H9 (cell line): ENCODE measurements at regions not wholly inside any gene's neighbourhood (a gene's known extent, or its start where the extent isn't known, plus 50 kb on each side); places are given as distances from the start of the nearest gene placed in this dataset.

Experiments used
- DNase-seq: peaks from one replicate; pipeline ENCODE4 v3.0.0-alpha.2; 2017
- H2AFZ ChIP-seq: one replicate; pipeline ENCODE4 v1.6.1; 2013; ENCODE audit warnings: mild to moderate bottlenecking, low read length, control low read depth, moderate library complexity
- H2AK5ac ChIP-seq: 2 replicates; pipeline ENCODE4 v1.6.1; 2013; ENCODE audit warnings: low read length, control low read depth, mixed read lengths; ENCODE audit not compliant: insufficient read length
- H2BK120ac ChIP-seq: one replicate; pipeline ENCODE4 v1.6.1; 2013; ENCODE audit warnings: low read depth, mild to moderate bottlenecking, low read length, control low read depth, inconsistent platforms; ENCODE audit not compliant: poor library complexity, severe bottlenecking
- H2BK12ac ChIP-seq: 2 replicates; pipeline ENCODE4 v1.6.1; 2013; ENCODE audit warnings: low read length, control low read depth, mixed read lengths, low read depth; ENCODE audit not compliant: insufficient read length
- H2BK15ac ChIP-seq: 2 replicates; pipeline ENCODE4 v1.6.1; 2013; ENCODE audit warnings: low read depth, low read length, control low read depth
- H2BK20ac ChIP-seq: one replicate; pipeline ENCODE4 v1.6.1; 2013; ENCODE audit warnings: low read depth, mild to moderate bottlenecking, low read length, control low read depth, inconsistent platforms; ENCODE audit not compliant: poor library complexity, severe bottlenecking
- H2BK5ac ChIP-seq: 2 replicates; pipeline ENCODE4 v1.6.1; 2013; ENCODE audit warnings: low read length, control low read depth, mixed read lengths; ENCODE audit not compliant: insufficient read length
- H3K14ac ChIP-seq: 2 replicates; pipeline ENCODE4 v1.6.1; 2013; ENCODE audit warnings: low read length, control low read depth; ENCODE audit not compliant: insufficient read depth
- H3K18ac ChIP-seq: 2 replicates; pipeline ENCODE4 v1.6.1; 2013; ENCODE audit warnings: low read depth, mild to moderate bottlenecking, mixed read lengths, low read length, control low read depth; ENCODE audit not compliant: insufficient read length
- H3K23ac ChIP-seq: 2 replicates; pipeline ENCODE4 v1.6.1; 2013; ENCODE audit warnings: low read length, control low read depth, mixed read lengths, low read depth; ENCODE audit not compliant: insufficient read length
- H3K23me2 ChIP-seq: 2 replicates; pipeline ENCODE4 v1.6.1; 2013; ENCODE audit warnings: low read depth, mild to moderate bottlenecking, mixed read lengths, low read length, control low read depth; ENCODE audit not compliant: insufficient read length, poor library complexity, severe bottlenecking
- H3K27ac ChIP-seq: 2 replicates; pipeline ENCODE4 v1.5.1; 2013; ENCODE audit warnings: low read length, control low read depth, mixed read lengths, low read depth; ENCODE audit not compliant: insufficient read length
- H3K27me3 ChIP-seq: 2 replicates; pipeline ENCODE4 v1.6.1; 2013; ENCODE audit warnings: low read length, control low read depth, inconsistent platforms; ENCODE audit not compliant: insufficient read depth
- H3K4ac ChIP-seq: 2 replicates; pipeline ENCODE4 v1.6.1; 2013; ENCODE audit warnings: low read depth, mild to moderate bottlenecking, control low read depth, inconsistent platforms, low read length, moderate library complexity
- H3K4me1 ChIP-seq: 2 replicates; pipeline ENCODE4 v1.6.1; 2013; ENCODE audit warnings: low read length, control low read depth, inconsistent platforms; ENCODE audit not compliant: insufficient read depth
- H3K4me2 ChIP-seq: 2 replicates; pipeline ENCODE4 v1.6.1; 2013; ENCODE audit warnings: low read length, control low read depth, mixed read lengths; ENCODE audit not compliant: insufficient read length, insufficient read depth
- H3K56ac ChIP-seq: 2 replicates; pipeline ENCODE4 v1.6.1; 2013; ENCODE audit warnings: low read depth, mild to moderate bottlenecking, mixed read lengths, low read length, control low read depth; ENCODE audit not compliant: insufficient read length
- H3K79me1 ChIP-seq: 2 replicates; pipeline ENCODE4 v1.6.1; 2013; ENCODE audit warnings: low read depth, mild to moderate bottlenecking, moderate library complexity, low read length, control low read depth, inconsistent platforms; ENCODE audit not compliant: insufficient read depth, poor library complexity, severe bottlenecking
- H3K79me2 ChIP-seq: 2 replicates; pipeline ENCODE4 v1.6.1; 2013; ENCODE audit warnings: low read length, control low read depth, inconsistent platforms; ENCODE audit not compliant: insufficient read depth
- H3K9ac ChIP-seq: 2 replicates; pipeline ENCODE4 v1.6.1; 2013; ENCODE audit warnings: low read length, control low read depth, mixed read lengths; ENCODE audit not compliant: insufficient read length; ENCODE audit errors: extremely low read depth
- H3K9me3 ChIP-seq: one replicate; pipeline ENCODE4 v1.6.1; 2013; ENCODE audit warnings: low read depth, low read length, inconsistent platforms; ENCODE audit not compliant: control insufficient read depth
- H3T11ph ChIP-seq: one replicate; pipeline ENCODE4 v1.6.1; 2013; ENCODE audit warnings: mild to moderate bottlenecking, low read length, control low read depth, inconsistent platforms
- H4K20me1 ChIP-seq: one replicate; pipeline ENCODE4 v1.6.1; 2013; ENCODE audit not compliant: control insufficient read depth, insufficient read length, insufficient read depth
- H4K5ac ChIP-seq: 2 replicates; pipeline ENCODE4 v1.6.1; 2013; ENCODE audit warnings: low read depth, mild to moderate bottlenecking, mixed read lengths, low read length, control low read depth; ENCODE audit not compliant: insufficient read length
- H4K8ac ChIP-seq: replicated peaks from 2 replicates; pipeline ENCODE4 v1.6.1; 2013; ENCODE audit warnings: low read length, control low read depth, mixed read lengths, low read depth; ENCODE audit not compliant: insufficient read length
- H4K91ac ChIP-seq: 2 replicates; pipeline ENCODE4 v1.6.1; 2013; ENCODE audit warnings: low read depth, mild to moderate bottlenecking, moderate library complexity, mixed read lengths, low read length, control low read depth; ENCODE audit not compliant: insufficient read length
- H3K27ac Mint-ChIP-seq, 3 experiments: 2 replicates in 2 of 3; 3 replicates in 1 of 3; pipeline ENCODE4 v1.8.0; 2020 to 2021; ENCODE audit warnings: mixed read lengths in 3 of 3, mild to moderate bottlenecking in 1 of 3, moderate library complexity in 1 of 3
- H3K27me3 Mint-ChIP-seq: 2 replicates; pipeline ENCODE4 v1.8.0; 2021; ENCODE audit warnings: low read depth, mild to moderate bottlenecking, moderate library complexity, mixed read lengths
- H3K36me3 Mint-ChIP-seq, 3 experiments: 2 replicates in 2 of 3; 3 replicates in 1 of 3; pipeline ENCODE4 v1.8.0; 2020 to 2021; ENCODE audit warnings: low read depth in 3 of 3, mixed read lengths in 3 of 3; ENCODE audit not compliant: insufficient read depth in 1 of 3
- H3K4me1 Mint-ChIP-seq, 2 experiments: 2 replicates each; pipeline ENCODE4 v1.8.0; 2020; ENCODE audit warnings: mixed read lengths in 2 of 2
- H3K4me3 Mint-ChIP-seq, 2 experiments: 2 replicates in 1 of 2; 3 replicates in 1 of 2; pipeline ENCODE4 v1.8.0; 2020 to 2021; ENCODE audit warnings: mild to moderate bottlenecking in 2 of 2, mixed read lengths in 2 of 2, moderate library complexity in 1 of 2
- H3K9me3 Mint-ChIP-seq, 2 experiments: 2 replicates in 1 of 2; 3 replicates in 1 of 2; pipeline ENCODE4 v1.8.0; 2020; ENCODE audit warnings: mild to moderate bottlenecking in 2 of 2, mixed read lengths in 2 of 2, moderate library complexity in 1 of 2
- CTCF ChIP-seq: fragments of 200-600 bp; sonication (generic); conservative IDR thresholded peaks from 3 replicates; pipeline ENCODE4 v1.8.0; 2021; ENCODE audit warnings: antibody characterized with exemption, mild to moderate bottlenecking
- WGBS: extraction: QIAGEN DNeasy Blood & Tissue Kit; methylation state at CpG from one replicate; pipeline ENCODE4 v1.1.7; 2013; ENCODE audit warnings: missing lambda C conversion rate, low lambda C conversion rate, mixed read lengths; ENCODE audit not compliant: insufficient read length; ENCODE audit errors: extremely low coverage; 5-methylcytosine and 5-hydroxymethylcytosine counted together

- Histone ChIP-seq H2BK5ac (no peak overlapping the region), H4K5ac (no peak overlapping the region), H3K9ac (no peak overlapping the region), H3K4me2 (no peak overlapping the region), H4K20me1 (no peaks in the 10 kb centered on the region), H2AK5ac (no peak overlapping the region), H3K18ac (no peak overlapping the region), H3K79me2 (no peaks in the 10 kb centered on the region), H3T11ph (no peak overlapping the region), H3K27me3 (no peaks in the 10 kb centered on the region), H2BK15ac (no peak overlapping the region), H3K14ac (no peak overlapping the region), H2BK20ac (no peak overlapping the region), H4K91ac (no peak overlapping the region), H3K27ac (no peak overlapping the region), H3K23ac (no peak overlapping the region), H3K79me1 (no peaks in the 10 kb centered on the region), H3K56ac (no peak overlapping the region), H2AFZ (no peak overlapping the region), H3K4ac (no peak overlapping the region), H2BK120ac (no peak overlapping the region), H2BK12ac (no peak overlapping the region), H3K9me3 (no peaks in the 10 kb centered on the region), H4K8ac (no peak overlapping the region), H3K23me2 (no peaks in the 10 kb centered on the region), H3K4me1 (no peaks in the 10 kb centered on the region)
- H3K36me3 Mint-ChIP-seq, result no peaks in the 10 kb centered on the region
- TF ChIP-seq CTCF, result no peak
- H3K9me3 Mint-ChIP-seq, result no peaks in the 10 kb centered on the region
- H3K4me1 Mint-ChIP-seq, result peaks cover 0 to 4% of the 10 kb centered on the region in 2 experiments; a peak in 1 of 4 replicates
- no peak overlapping the region for H3K27ac Mint-ChIP-seq
- DNase-seq, result no peak
- H3K27me3 Mint-ChIP-seq, result peaks cover 8% of the 10 kb centered on the region
- no CpG with 5 or more reads among the region's 3 CpGs for WGBS
- no peak overlapping the region for H3K4me3 Mint-ChIP-seq
Measured at GRCh38 chr2:176584333-176584732, 315.1 kb downstream of the MTX2 start.
